ENCODE measurements at regions not wholly inside any gene's neighbourhood (a gene's known extent, or its start where the extent isn't known, plus 50 kb on each side); places are given as distances from the start of the nearest gene placed in this dataset.
A peak's percentile ranks its signal among the peaks of the same experiment; 100 is the strongest.
"Not testable (repeated sequence)": the region's sequence is repeated elsewhere in the genome, so short reads cannot be mapped to it uniquely, and the experiment has no call there.

- not testable (repeated sequence) for DNase-seq
Measured at GRCh38 chr14:106359157-106359887, 832.9 kb downstream of the TMEM121 start.

GRCh38 chr14:106365371-106365770 is 839.0 kb downstream of the TMEM121 start:
- H3K27me3 ChIP-seq (ENCODE audit: control insufficient read depth, insufficient read depth, low read length); H3K36me3 ChIP-seq (replicated peaks; ENCODE audit: control insufficient read depth, insufficient read depth, low read length); H3K4me3 ChIP-seq (ENCODE audit: insufficient read depth, low read depth, low read length); DNase-seq: not testable (repeated sequence)

More at GRCh38 chr14:106359157-106359887, 832.9 kb downstream of the TMEM121 start:
- H3K36me3 ChIP-seq (replicated peaks; ENCODE audit: control insufficient read depth, insufficient read depth, low read length); H3K27me3 ChIP-seq (ENCODE audit: control insufficient read depth, insufficient read depth, low read length); H3K4me3 ChIP-seq (ENCODE audit: insufficient read depth, low read depth, low read length): not testable (repeated sequence)

DNA sequence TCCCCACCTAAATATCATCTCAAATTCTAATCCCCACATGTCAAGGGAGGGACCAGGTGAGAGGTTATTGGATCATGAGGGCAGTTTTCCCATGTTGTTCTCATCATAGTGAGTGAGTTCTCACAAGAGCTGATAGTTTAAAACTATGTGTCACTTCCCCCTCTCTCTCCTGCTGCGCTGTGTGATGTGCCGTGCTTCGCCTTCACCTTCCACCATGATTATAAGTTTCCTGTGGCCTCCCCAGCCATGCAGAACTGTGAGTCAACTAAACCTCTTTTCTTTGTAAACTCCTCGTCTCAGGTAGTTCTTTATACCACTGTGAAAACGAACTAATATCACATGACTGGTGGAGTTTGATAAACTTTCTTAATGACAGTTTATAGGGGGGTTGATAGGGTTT is 839.5 kb downstream of the TMEM121 start:
- not testable (repeated sequence) for H3K4me3 ChIP-seq (ENCODE audit: insufficient read depth, low read depth, low read length); DNase-seq; H3K27me3 ChIP-seq (ENCODE audit: control insufficient read depth, insufficient read depth, low read length); H3K36me3 ChIP-seq (replicated peaks; ENCODE audit: control insufficient read depth, insufficient read depth, low read length)

- H3K27me3 ChIP-seq (ENCODE audit: control insufficient read depth, insufficient read depth, low read length); H3K36me3 ChIP-seq (replicated peaks; ENCODE audit: control insufficient read depth, insufficient read depth, low read length); H3K4me3 ChIP-seq (ENCODE audit: insufficient read depth, low read depth, low read length); DNase-seq: not testable (repeated sequence)
Measured at GRCh38 chr14:106366971-106367370, 840.6 kb downstream of the TMEM121 start.

DNA sequence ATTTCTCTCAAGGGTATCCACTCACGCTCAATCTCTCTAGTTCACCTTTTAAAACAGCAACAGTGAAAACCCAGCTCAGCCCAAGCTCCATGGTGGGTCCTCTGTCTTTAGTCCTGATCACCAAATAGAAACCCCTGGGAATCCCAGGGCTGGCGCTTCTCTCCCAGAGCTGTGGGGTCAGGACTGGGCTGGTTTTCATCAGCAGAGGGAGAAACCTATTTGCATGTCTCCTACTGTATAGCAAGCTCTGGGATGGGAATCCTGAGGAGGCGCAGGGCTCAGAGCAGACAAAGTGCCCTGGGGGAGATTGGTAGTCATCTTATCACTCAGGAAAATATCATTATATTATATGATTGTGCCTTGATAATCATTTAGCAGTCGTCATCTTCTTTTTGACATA is 843.1 kb downstream of the TMEM121 start:
- H3K36me3 ChIP-seq (replicated peaks; ENCODE audit: control insufficient read depth, insufficient read depth, low read length); H3K4me3 ChIP-seq (ENCODE audit: insufficient read depth, low read depth, low read length); DNase-seq; H3K27me3 ChIP-seq (ENCODE audit: control insufficient read depth, insufficient read depth, low read length): not testable (repeated sequence)

DNA sequence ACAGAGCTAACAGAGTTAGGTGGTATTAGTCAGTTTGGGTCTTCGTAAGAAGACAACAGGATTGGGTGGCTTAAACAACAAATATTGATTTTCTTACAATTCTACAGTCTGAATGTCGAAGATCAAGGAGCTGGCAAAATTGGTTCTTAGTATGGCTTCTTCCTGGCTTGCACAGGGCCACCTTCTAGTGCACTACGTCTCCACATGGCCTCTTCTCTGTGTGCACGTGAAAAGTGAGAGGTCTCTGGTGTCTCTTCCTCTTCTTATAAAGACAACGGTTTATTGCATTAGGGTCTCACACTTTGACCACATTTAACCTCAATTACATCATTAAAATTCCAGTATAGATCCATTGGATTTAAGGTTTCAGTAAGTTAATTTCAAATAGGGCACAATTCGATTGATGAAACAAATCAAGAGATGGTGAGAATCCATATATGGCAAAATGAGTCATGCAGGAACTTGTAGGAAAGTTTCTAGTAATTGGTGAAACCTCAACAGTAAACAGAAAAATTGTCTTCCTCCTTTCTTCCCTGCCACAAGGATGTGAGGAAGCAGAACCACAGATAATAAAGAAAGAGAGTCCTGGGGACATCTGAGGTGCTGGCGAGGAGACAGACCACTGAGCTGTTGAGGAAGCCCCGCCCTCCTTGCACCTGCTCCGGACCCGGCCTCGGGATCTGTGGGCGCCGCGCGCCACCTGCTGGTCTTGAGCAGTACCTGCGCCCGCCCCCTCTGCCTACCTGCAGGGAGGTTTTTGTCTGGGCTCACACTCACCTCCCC is 846.7 kb downstream of the TMEM121 start:
- Histone ChIP-seq H3K36me3 (replicated peaks; ENCODE audit: control insufficient read depth, insufficient read depth, low read length) (no peaks in the 10 kb centered on the region), H3K4me3 (ENCODE audit: insufficient read depth, low read depth, low read length) (no peak overlapping the region), H3K27me3 (ENCODE audit: control insufficient read depth, insufficient read depth, low read length) (no peaks in the 10 kb centered on the region)
- peak; percentile 59 for DNase-seq

GRCh38 chr14:106373653-106374110 is 847.3 kb downstream of the TMEM121 start:
- DNase-seq; H3K36me3 ChIP-seq (replicated peaks; ENCODE audit: control insufficient read depth, insufficient read depth, low read length); H3K27me3 ChIP-seq (ENCODE audit: control insufficient read depth, insufficient read depth, low read length); H3K4me3 ChIP-seq (ENCODE audit: insufficient read depth, low read depth, low read length): not testable (repeated sequence)

DNA sequence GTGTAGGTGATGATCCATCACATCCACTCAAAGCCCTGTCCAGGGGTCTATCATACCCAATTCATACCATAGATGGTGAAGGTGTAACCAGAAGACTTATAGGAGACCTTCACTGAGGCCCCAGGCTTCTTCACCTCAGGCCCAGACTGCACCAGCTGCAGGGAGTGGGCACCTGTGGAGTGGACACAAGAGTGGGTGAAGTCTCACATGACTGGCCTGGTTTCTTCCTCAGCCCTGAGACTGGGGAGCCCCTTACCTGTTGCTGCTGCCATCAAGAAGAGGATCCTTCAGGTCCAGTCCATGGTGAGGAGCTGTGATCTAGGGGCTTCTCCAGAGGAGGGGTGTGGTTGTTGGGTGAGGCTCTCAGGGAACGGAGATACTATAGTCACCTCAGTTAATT is 851.0 kb downstream of the TMEM121 start:
- Histone ChIP-seq H3K4me3 (ENCODE audit: insufficient read depth, low read depth, low read length) (no peak overlapping the region), H3K27me3 (ENCODE audit: control insufficient read depth, insufficient read depth, low read length) (no peaks in the 10 kb centered on the region), H3K36me3 (replicated peaks; ENCODE audit: control insufficient read depth, insufficient read depth, low read length) (no peaks in the 10 kb centered on the region)
- DNase-seq: no peak

- Histone ChIP-seq H3K4me3 (ENCODE audit: insufficient read depth, low read depth, low read length) (no peak overlapping the region), H3K27me3 (ENCODE audit: control insufficient read depth, insufficient read depth, low read length) (no peaks in the 10 kb centered on the region), H3K36me3 (replicated peaks; ENCODE audit: control insufficient read depth, insufficient read depth, low read length) (no peaks in the 10 kb centered on the region)
- no peak for DNase-seq
Measured at GRCh38 chr14:106378191-106378590, 851.8 kb downstream of the TMEM121 start.

- Histone ChIP-seq H3K27me3 (ENCODE audit: control insufficient read depth, insufficient read depth, low read length) (no peaks in the 10 kb centered on the region), H3K36me3 (replicated peaks; ENCODE audit: control insufficient read depth, insufficient read depth, low read length) (no peaks in the 10 kb centered on the region), H3K4me3 (ENCODE audit: insufficient read depth, low read depth, low read length) (no peak overlapping the region)
- DNase-seq: no peak
Measured at GRCh38 chr14:106380740-106381139, 854.4 kb downstream of the TMEM121 start.

GRCh38 chr14:106389186-106389585 is 862.8 kb downstream of the TMEM121 start:
- H3K36me3 ChIP-seq (replicated peaks; ENCODE audit: control insufficient read depth, insufficient read depth, low read length); H3K4me3 ChIP-seq (ENCODE audit: insufficient read depth, low read depth, low read length); DNase-seq; H3K27me3 ChIP-seq (ENCODE audit: control insufficient read depth, insufficient read depth, low read length): not testable (repeated sequence)

GRCh38 chr14:106390401-106390800 is 864.0 kb downstream of the TMEM121 start:
- Histone ChIP-seq H3K4me3 (ENCODE audit: insufficient read depth, low read depth, low read length) (no peak overlapping the region), H3K27me3 (ENCODE audit: control insufficient read depth, insufficient read depth, low read length) (no peaks in the 10 kb centered on the region), H3K36me3 (replicated peaks; ENCODE audit: control insufficient read depth, insufficient read depth, low read length) (no peaks in the 10 kb centered on the region)
- no peak for DNase-seq

- Histone ChIP-seq H3K27me3 (ENCODE audit: control insufficient read depth, insufficient read depth, low read length) (no peaks in the 10 kb centered on the region), H3K36me3 (replicated peaks; ENCODE audit: control insufficient read depth, insufficient read depth, low read length) (no peaks in the 10 kb centered on the region), H3K4me3 (ENCODE audit: insufficient read depth, low read depth, low read length) (no peak overlapping the region)
- no peak for DNase-seq
Measured at GRCh38 chr14:106390947-106391346, 864.6 kb downstream of the TMEM121 start.

GRCh38 chr14:106393742-106394141 is 867.4 kb downstream of the TMEM121 start:
- Histone ChIP-seq H3K4me3 (ENCODE audit: insufficient read depth, low read depth, low read length) (no peak overlapping the region), H3K36me3 (replicated peaks; ENCODE audit: control insufficient read depth, insufficient read depth, low read length) (no peaks in the 10 kb centered on the region), H3K27me3 (ENCODE audit: control insufficient read depth, insufficient read depth, low read length) (no peaks in the 10 kb centered on the region)
- DNase-seq: no peak

DNA sequence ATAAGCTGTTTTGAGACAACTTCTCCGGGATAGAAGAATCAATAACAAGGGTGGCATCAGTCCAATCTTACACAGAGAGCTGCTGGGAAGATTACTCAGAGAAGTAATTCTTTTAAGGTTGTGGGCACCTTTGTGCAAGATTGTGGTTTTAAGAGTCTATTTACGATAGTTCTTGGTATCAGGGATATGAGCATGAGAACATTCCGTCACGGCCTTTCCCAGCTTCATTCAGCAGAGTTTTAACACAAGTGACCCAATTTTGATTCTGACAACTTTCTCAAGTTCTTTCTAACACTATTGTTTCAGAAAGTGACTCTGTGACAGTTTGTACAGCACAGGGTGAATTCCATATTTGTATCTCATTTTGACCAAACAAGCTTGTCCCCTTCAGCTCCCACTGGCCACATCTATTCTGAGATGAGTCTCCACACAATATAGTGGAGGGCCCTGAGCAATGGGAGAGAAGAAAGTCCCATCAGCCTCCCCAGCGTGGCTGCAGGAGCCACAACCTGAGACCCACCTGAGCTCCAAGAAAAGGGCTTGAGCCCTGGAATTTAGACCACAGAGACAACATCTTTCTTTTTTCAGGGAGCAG is 869.2 kb downstream of the TMEM121 start:
- H3K36me3 ChIP-seq (replicated peaks; ENCODE audit: control insufficient read depth, insufficient read depth, low read length): no peaks in the 10 kb centered on the region
- no peak for DNase-seq
- no peaks in the 10 kb centered on the region for H3K27me3 ChIP-seq (ENCODE audit: control insufficient read depth, insufficient read depth, low read length)
- H3K4me3 ChIP-seq (ENCODE audit: insufficient read depth, low read depth, low read length): no peak overlapping the region
